ENCODE measurements at regions not wholly inside any gene's neighbourhood (a gene's known extent, or its start where the extent isn't known, plus 50 kb on each side); places are given as distances from the start of the nearest gene placed in this dataset.
"Not testable (repeated sequence)": the region's sequence is repeated elsewhere in the genome, so short reads cannot be mapped to it uniquely, and the experiment has no call there.

GRCh38 chr12:87039536-87039935 is 783.3 kb upstream of the MGAT4C start:
- Histone ChIP-seq H3K9ac (ENCODE audit: low read length) (no peak overlapping the region), H3K27me3 (ENCODE audit: control insufficient read depth, insufficient read depth, low read length) (no peaks in the 10 kb centered on the region), H3K4me3 (ENCODE audit: low read length) (no peak overlapping the region), H3K9me3 (ENCODE audit: control insufficient read depth, low read depth, low read length) (no peaks in the 10 kb centered on the region), H3K27ac (ENCODE audit: low read length) (no peak overlapping the region), H3K36me3 (ENCODE audit: control insufficient read depth, low read depth, low read length) (no peaks in the 10 kb centered on the region), H3K4me1 (ENCODE audit: control insufficient read depth, low read depth, low read length) (no peaks in the 10 kb centered on the region)

- Histone ChIP-seq H3K27ac (ENCODE audit: low read length) (no peak overlapping the region), H3K9me3 (ENCODE audit: control insufficient read depth, low read depth, low read length) (no peaks in the 10 kb centered on the region), H3K9ac (ENCODE audit: low read length) (no peak overlapping the region), H3K4me3 (ENCODE audit: low read length) (no peak overlapping the region), H3K27me3 (ENCODE audit: control insufficient read depth, insufficient read depth, low read length) (no peaks in the 10 kb centered on the region), H3K36me3 (ENCODE audit: control insufficient read depth, low read depth, low read length) (no peaks in the 10 kb centered on the region), H3K4me1 (ENCODE audit: control insufficient read depth, low read depth, low read length) (no peaks in the 10 kb centered on the region)
These were observed 781.9 kb upstream of the MGAT4C start for GRCh38 chr12:87038098-87038497.

- Histone ChIP-seq H3K27me3 (ENCODE audit: control insufficient read depth, insufficient read depth, low read length) (no peaks in the 10 kb centered on the region), H3K27ac (ENCODE audit: low read length) (no peak overlapping the region), H3K4me3 (ENCODE audit: low read length) (no peak overlapping the region), H3K9me3 (ENCODE audit: control insufficient read depth, low read depth, low read length) (no peaks in the 10 kb centered on the region), H3K4me1 (ENCODE audit: control insufficient read depth, low read depth, low read length) (no peaks in the 10 kb centered on the region), H3K36me3 (ENCODE audit: control insufficient read depth, low read depth, low read length) (no peaks in the 10 kb centered on the region), H3K9ac (ENCODE audit: low read length) (no peak overlapping the region)
These were observed 769.8 kb upstream of the MGAT4C start for GRCh38 chr12:87025976-87026375.

DNA sequence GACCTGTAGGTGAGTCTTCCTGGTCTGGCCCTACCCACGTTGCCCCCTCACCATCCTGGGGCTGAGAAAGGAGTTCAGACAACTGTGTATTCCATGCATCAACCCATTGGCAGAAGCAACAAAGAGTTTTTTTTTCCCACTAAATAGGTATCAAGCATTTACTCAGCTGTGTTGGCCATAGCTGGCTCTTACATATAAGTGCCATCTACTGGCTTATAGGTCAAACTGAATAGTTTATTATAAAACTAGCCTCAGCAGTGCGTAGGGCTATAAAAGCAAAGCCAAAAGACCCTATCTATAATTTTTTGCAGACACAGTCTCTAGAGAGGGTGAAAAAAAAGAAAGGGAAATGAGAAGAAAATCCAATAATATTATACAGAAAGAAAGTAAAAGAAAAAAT is 765.2 kb upstream of the MGAT4C start:
- Histone ChIP-seq H3K4me1 (ENCODE audit: control insufficient read depth, low read depth, low read length) (no peaks in the 10 kb centered on the region), H3K27me3 (ENCODE audit: control insufficient read depth, insufficient read depth, low read length) (no peaks in the 10 kb centered on the region), H3K36me3 (ENCODE audit: control insufficient read depth, low read depth, low read length) (no peaks in the 10 kb centered on the region), H3K9me3 (ENCODE audit: control insufficient read depth, low read depth, low read length) (no peaks in the 10 kb centered on the region), H3K27ac (ENCODE audit: low read length) (no peak overlapping the region), H3K9ac (ENCODE audit: low read length) (no peak overlapping the region), H3K4me3 (ENCODE audit: low read length) (no peak overlapping the region)

DNA sequence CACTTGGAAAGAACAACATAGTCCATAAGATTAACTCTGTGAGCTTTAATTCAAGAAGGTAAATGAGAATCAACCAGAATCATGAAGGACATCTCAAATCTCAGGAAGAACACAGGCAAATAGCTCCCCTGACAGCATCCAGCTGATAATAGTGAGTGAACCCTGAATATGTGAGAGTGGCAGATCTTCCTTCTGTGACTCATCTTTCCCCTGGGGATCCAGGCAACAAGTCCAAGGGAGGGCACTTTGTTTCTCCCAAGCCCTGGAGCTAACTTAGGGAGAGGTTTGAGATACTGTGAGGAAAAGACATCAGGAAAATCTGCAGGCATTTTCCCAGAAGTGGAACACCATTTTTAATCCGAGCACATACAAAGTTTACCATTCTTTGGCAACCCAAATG is 763.9 kb upstream of the MGAT4C start:
- H3K27ac ChIP-seq (ENCODE audit: low read length): no peak overlapping the region

DNA sequence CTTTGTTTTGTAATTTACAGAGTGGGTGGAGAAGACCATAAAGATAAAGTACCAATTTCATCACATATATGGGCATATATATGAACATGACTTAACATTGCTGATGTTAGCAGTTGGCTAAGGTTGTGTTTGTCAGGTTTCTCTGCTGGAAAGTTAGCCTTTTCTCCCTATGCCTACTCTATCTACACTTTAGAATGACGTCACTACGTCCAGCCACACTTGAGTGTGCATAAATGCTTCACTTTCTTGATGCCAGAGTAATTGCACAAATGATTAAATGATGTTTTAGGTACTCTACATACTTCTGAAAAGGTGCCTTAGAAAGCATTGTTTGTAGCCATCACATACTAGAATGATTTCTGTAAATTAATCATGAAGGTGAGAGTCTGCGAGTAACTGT is 759.2 kb upstream of the MGAT4C start:
- no peaks in the 10 kb centered on the region for H3K4me1 ChIP-seq (ENCODE audit: control insufficient read depth, low read depth, low read length)
- no peaks in the 10 kb centered on the region for H3K9me3 ChIP-seq (ENCODE audit: control insufficient read depth, low read depth, low read length)
- no peaks in the 10 kb centered on the region for H3K36me3 ChIP-seq (ENCODE audit: control insufficient read depth, low read depth, low read length)
- H3K4me3 ChIP-seq (ENCODE audit: low read length): no peak overlapping the region
- H3K27ac ChIP-seq (ENCODE audit: low read length): no peak overlapping the region
- H3K9ac ChIP-seq (ENCODE audit: low read length): no peak overlapping the region
- H3K27me3 ChIP-seq (ENCODE audit: control insufficient read depth, insufficient read depth, low read length): no peaks in the 10 kb centered on the region

More for the DNA sequence above, 763.9 kb upstream of the MGAT4C start:
- no peaks in the 10 kb centered on the region for H3K27me3 ChIP-seq (ENCODE audit: control insufficient read depth, insufficient read depth, low read length)
- H3K9me3 ChIP-seq (ENCODE audit: control insufficient read depth, low read depth, low read length): no peaks in the 10 kb centered on the region
- H3K4me3 ChIP-seq (ENCODE audit: low read length): no peak overlapping the region
- no peaks in the 10 kb centered on the region for H3K4me1 ChIP-seq (ENCODE audit: control insufficient read depth, low read depth, low read length)
- H3K9ac ChIP-seq (ENCODE audit: low read length): no peak overlapping the region
- no peaks in the 10 kb centered on the region for H3K36me3 ChIP-seq (ENCODE audit: control insufficient read depth, low read depth, low read length)

GRCh38 chr12:87008785-87009384 is 752.7 kb upstream of the MGAT4C start:
- Histone ChIP-seq H3K27ac (ENCODE audit: low read length) (no peak overlapping the region), H3K4me3 (ENCODE audit: low read length) (no peak overlapping the region), H3K36me3 (ENCODE audit: control insufficient read depth, low read depth, low read length) (no peaks in the 10 kb centered on the region), H3K9me3 (ENCODE audit: control insufficient read depth, low read depth, low read length) (no peaks in the 10 kb centered on the region), H3K27me3 (ENCODE audit: control insufficient read depth, insufficient read depth, low read length) (no peaks in the 10 kb centered on the region), H3K9ac (ENCODE audit: low read length) (no peak overlapping the region), H3K4me1 (ENCODE audit: control insufficient read depth, low read depth, low read length) (no peaks in the 10 kb centered on the region)

DNA sequence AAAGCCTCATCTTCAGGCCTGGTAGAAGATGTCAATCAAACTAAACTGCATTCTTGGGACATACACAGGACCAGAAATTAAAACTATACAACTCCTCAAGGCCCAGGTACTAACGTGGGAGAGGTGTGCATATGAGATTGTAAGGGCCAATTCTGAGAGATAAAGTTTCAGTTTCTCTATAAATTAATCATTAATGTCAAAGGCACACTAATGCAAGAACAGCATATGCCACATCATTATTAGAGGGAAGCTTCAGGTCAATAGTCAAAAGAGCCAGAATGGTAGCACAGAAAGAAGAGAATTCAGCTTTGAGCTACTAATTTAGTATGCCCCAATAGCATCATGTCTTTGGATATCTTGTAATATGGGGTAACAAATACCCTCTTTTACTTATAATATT is 744.9 kb upstream of the MGAT4C start:
- Histone ChIP-seq H3K4me1 (ENCODE audit: control insufficient read depth, low read depth, low read length) (no peaks in the 10 kb centered on the region), H3K4me3 (ENCODE audit: low read length) (no peak overlapping the region), H3K9ac (ENCODE audit: low read length) (no peak overlapping the region), H3K36me3 (ENCODE audit: control insufficient read depth, low read depth, low read length) (no peaks in the 10 kb centered on the region), H3K9me3 (ENCODE audit: control insufficient read depth, low read depth, low read length) (peaks cover 21% of the 10 kb centered on the region), H3K27ac (ENCODE audit: low read length) (no peak overlapping the region), H3K27me3 (ENCODE audit: control insufficient read depth, insufficient read depth, low read length) (no peaks in the 10 kb centered on the region)

- Histone ChIP-seq H3K4me1 (ENCODE audit: control insufficient read depth, low read depth, low read length) (no peaks in the 10 kb centered on the region), H3K4me3 (ENCODE audit: low read length) (no peak overlapping the region), H3K9me3 (ENCODE audit: control insufficient read depth, low read depth, low read length) (no peaks in the 10 kb centered on the region), H3K36me3 (ENCODE audit: control insufficient read depth, low read depth, low read length) (no peaks in the 10 kb centered on the region), H3K27ac (ENCODE audit: low read length) (no peak overlapping the region), H3K27me3 (ENCODE audit: control insufficient read depth, insufficient read depth, low read length) (no peaks in the 10 kb centered on the region), H3K9ac (ENCODE audit: low read length) (no peak overlapping the region)
These were observed 729.1 kb upstream of the MGAT4C start for GRCh38 chr12:86985298-86985697.

GRCh38 chr12:86970595-86970994 is 714.4 kb upstream of the MGAT4C start:
- not testable (repeated sequence) for H3K36me3 ChIP-seq (ENCODE audit: control insufficient read depth, low read depth, low read length); H3K27me3 ChIP-seq (ENCODE audit: control insufficient read depth, insufficient read depth, low read length); H3K4me1 ChIP-seq (ENCODE audit: control insufficient read depth, low read depth, low read length); H3K27ac ChIP-seq (ENCODE audit: low read length); H3K9me3 ChIP-seq (ENCODE audit: control insufficient read depth, low read depth, low read length); H3K4me3 ChIP-seq (ENCODE audit: low read length); H3K9ac ChIP-seq (ENCODE audit: low read length)

DNA sequence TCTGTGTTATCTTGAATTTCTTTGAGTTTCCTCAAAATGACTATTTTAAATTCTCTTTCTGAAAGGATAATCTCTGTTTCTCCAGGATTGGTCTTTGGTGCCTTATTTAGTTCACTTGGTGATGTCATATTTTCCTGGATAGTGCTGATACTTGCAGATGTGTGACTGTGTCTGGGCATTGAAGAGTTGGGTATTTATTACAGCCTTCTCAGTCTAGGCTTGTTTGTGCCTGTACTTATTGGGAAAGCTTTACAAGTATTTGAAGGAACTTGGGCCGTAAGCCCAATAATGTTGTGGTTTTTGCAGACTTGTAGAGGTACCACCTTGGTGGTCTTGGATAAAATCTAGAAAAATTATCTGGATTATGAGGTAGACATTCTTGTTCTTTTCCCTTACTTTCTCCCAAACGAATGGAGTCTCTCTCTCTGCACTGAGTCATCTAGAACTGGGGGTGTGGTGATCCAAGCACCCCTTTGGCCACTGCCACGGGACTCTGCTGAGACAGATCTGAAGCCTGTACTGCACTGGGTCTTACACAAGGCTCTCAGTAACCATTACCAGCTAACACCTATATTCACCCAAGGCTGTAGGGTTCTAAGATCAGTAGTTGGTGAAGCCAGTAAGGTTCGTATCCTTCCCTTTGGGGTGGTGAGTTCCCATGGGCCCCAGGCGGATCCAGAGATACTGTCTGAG is 703.7 kb upstream of the MGAT4C start:
- Histone ChIP-seq H3K27me3 (ENCODE audit: control insufficient read depth, insufficient read depth, low read length) (no peaks in the 10 kb centered on the region), H3K36me3 (ENCODE audit: control insufficient read depth, low read depth, low read length) (no peaks in the 10 kb centered on the region), H3K9me3 (ENCODE audit: control insufficient read depth, low read depth, low read length) (no peaks in the 10 kb centered on the region), H3K9ac (ENCODE audit: low read length) (no peak overlapping the region), H3K4me1 (ENCODE audit: control insufficient read depth, low read depth, low read length) (no peaks in the 10 kb centered on the region), H3K27ac (ENCODE audit: low read length) (no peak overlapping the region), H3K4me3 (ENCODE audit: low read length) (no peak overlapping the region)

- Histone ChIP-seq H3K4me3 (ENCODE audit: low read length) (no peak overlapping the region), H3K27ac (ENCODE audit: low read length) (no peak overlapping the region), H3K27me3 (ENCODE audit: control insufficient read depth, insufficient read depth, low read length) (no peaks in the 10 kb centered on the region), H3K9ac (ENCODE audit: low read length) (no peak overlapping the region), H3K36me3 (ENCODE audit: control insufficient read depth, low read depth, low read length) (no peaks in the 10 kb centered on the region), H3K9me3 (ENCODE audit: control insufficient read depth, low read depth, low read length) (no peaks in the 10 kb centered on the region), H3K4me1 (ENCODE audit: control insufficient read depth, low read depth, low read length) (peaks cover 8% of the 10 kb centered on the region)
These were observed 694.3 kb upstream of the MGAT4C start for GRCh38 chr12:86950444-86950843.

All from iPS-18a (cell line).